Progenitor cell of endocrine pancreas (in vitro differentiated cells): ENCODE measurements at regions not wholly inside any gene's neighbourhood (a gene's known extent, or its start where the extent isn't known, plus 50 kb on each side); places are given as distances from the start of the nearest gene placed in this dataset.
"Not testable (repeated sequence)": the region's sequence is repeated elsewhere in the genome, so short reads cannot be mapped to it uniquely, and the experiment has no call there.

Experiments used
- DNase-seq: peaks from one replicate; pipeline ENCODE4 v3.0.0; 2021; ENCODE audit warnings: low spot score; ENCODE audit not compliant: unreplicated experiment
- H3K27ac Mint-ChIP-seq: 2 replicates; pipeline ENCODE4 v1.8.0; 2021; ENCODE audit warnings: mild to moderate bottlenecking, moderate library complexity, mixed read lengths
- H3K27me3 Mint-ChIP-seq: 2 replicates; pipeline ENCODE4 v1.8.0; 2021; ENCODE audit warnings: mixed read lengths
- H3K36me3 Mint-ChIP-seq: 2 replicates; pipeline ENCODE4 v1.8.0; 2022; ENCODE audit warnings: mixed read lengths; ENCODE audit not compliant: insufficient read depth
- H3K4me1 Mint-ChIP-seq: 2 replicates; pipeline ENCODE4 v1.8.0; 2021; ENCODE audit warnings: low read depth, mixed read lengths
- H3K4me3 Mint-ChIP-seq: 2 replicates; pipeline ENCODE4 v1.8.0; 2021; ENCODE audit warnings: low read depth, mild to moderate bottlenecking, moderate library complexity, mixed read lengths
- H3K9me3 Mint-ChIP-seq: 2 replicates; pipeline ENCODE4 v1.8.0; 2021; ENCODE audit warnings: low read depth, mixed read lengths
- TF ChIP-seq, protein P1 (sequence below): fragments of 200-600 bp; sonication (generic); IDR thresholded peaks from one replicate; pipeline ENCODE4 v1.5.0; 2021; ENCODE audit warnings: antibody characterized with exemption, mild to moderate bottlenecking; ENCODE audit not compliant: unreplicated experiment

DNA sequence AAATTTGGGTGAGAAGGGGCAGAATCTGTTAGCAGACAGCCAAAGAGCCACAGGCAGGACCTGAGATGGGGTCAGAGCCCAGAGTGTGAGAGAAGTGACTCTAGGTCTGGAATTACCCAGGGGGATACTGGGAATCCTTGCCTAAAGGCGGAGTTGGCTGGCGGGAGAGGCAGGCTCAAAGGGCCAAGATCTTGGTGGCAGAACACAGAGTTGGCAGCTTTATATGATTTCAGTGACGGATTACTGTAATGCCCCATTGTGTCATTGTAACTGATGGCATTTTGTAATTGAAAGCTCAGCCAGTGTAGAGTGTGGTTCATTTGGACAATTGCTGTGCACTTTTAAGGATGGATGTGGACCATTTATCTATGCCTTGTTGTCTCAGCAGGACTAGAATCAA is 77.3 kb downstream of the SMIM20 start:
- TF ChIP-seq, protein P1, sequence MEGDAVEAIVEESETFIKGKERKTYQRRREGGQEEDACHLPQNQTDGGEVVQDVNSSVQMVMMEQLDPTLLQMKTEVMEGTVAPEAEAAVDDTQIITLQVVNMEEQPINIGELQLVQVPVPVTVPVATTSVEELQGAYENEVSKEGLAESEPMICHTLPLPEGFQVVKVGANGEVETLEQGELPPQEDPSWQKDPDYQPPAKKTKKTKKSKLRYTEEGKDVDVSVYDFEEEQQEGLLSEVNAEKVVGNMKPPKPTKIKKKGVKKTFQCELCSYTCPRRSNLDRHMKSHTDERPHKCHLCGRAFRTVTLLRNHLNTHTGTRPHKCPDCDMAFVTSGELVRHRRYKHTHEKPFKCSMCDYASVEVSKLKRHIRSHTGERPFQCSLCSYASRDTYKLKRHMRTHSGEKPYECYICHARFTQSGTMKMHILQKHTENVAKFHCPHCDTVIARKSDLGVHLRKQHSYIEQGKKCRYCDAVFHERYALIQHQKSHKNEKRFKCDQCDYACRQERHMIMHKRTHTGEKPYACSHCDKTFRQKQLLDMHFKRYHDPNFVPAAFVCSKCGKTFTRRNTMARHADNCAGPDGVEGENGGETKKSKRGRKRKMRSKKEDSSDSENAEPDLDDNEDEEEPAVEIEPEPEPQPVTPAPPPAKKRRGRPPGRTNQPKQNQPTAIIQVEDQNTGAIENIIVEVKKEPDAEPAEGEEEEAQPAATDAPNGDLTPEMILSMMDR: no peak
- H3K27ac Mint-ChIP-seq: no peak overlapping the region
- H3K27me3 Mint-ChIP-seq: peaks cover 12% of the 10 kb centered on the region
- no peaks in the 10 kb centered on the region for H3K9me3 Mint-ChIP-seq
- no peak for DNase-seq
- peaks cover 8% of the 10 kb centered on the region for H3K4me1 Mint-ChIP-seq
- no peaks in the 10 kb centered on the region for H3K36me3 Mint-ChIP-seq
- H3K4me3 Mint-ChIP-seq: no peak overlapping the region

DNA sequence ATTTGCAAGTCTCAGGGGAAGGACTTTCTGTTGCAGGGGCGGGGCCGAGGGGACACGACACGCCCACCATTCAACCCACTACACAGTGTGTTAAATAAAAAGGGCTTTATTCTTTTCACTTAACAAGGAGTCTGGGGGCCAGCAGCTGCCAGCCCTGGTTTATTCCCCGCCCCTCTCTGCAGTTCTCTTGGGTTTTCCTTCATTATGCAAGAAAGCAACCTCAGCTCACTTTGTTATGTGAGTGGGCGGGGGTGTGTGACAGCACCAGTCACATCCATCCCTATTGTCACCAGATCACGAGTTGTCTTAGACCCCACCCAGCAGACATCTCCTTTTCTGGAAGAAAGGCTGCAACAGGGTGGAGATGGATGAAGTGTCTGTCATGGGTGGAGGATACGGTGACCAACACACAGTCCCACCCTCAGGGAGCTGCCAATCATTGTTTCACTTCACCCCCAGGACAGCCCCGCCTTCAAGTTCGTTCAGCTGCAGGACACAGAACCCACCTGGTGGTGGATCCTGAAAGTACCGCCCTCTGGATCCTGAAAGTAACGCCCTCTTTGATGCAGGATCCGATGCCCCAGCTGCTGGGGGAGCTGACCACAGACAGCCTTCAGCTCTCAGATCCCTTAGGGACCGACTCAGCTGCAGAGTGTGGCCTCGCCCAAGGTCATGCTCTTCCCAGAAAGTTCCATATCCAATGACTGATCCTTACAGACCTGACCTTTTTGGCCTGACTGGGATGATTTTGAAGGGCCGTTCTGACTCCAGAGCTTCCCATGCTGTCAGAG is 79.6 kb downstream of the SMIM20 start:
- Mint-ChIP-seq H3K4me3 (no peak overlapping the region), H3K9me3 (no peaks in the 10 kb centered on the region), H3K27me3 (no peaks in the 10 kb centered on the region), H3K36me3 (no peaks in the 10 kb centered on the region), H3K27ac (no peak overlapping the region), H3K4me1 (peaks cover 6% of the 10 kb centered on the region)
- DNase-seq: no peak
- TF ChIP-seq, protein P1: peak; percentile 50

DNA sequence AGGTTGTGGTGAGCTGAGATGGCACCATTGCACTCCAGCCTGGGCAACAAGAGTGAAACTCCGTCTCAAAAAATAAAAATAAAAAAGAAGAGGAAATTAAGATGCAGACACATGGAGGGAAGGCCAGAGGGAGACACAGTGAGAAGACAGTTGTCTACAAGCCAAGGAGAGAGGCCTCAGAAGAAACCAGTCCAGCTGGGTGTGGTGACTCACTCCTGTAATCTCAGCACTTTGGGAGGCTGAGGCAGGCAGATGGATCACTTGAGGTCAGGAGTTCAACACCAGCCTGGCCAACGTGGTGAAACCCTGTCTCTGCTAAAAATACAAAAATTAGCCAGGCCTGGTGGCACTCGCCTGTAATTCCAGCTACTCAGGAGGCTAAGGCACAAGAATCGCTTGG is 80.6 kb downstream of the SMIM20 start:
- not testable (repeated sequence) for DNase-seq, H3K27me3 Mint-ChIP-seq, H3K27ac Mint-ChIP-seq, H3K4me1 Mint-ChIP-seq, H3K36me3 Mint-ChIP-seq, H3K4me3 Mint-ChIP-seq, H3K9me3 Mint-ChIP-seq

DNA sequence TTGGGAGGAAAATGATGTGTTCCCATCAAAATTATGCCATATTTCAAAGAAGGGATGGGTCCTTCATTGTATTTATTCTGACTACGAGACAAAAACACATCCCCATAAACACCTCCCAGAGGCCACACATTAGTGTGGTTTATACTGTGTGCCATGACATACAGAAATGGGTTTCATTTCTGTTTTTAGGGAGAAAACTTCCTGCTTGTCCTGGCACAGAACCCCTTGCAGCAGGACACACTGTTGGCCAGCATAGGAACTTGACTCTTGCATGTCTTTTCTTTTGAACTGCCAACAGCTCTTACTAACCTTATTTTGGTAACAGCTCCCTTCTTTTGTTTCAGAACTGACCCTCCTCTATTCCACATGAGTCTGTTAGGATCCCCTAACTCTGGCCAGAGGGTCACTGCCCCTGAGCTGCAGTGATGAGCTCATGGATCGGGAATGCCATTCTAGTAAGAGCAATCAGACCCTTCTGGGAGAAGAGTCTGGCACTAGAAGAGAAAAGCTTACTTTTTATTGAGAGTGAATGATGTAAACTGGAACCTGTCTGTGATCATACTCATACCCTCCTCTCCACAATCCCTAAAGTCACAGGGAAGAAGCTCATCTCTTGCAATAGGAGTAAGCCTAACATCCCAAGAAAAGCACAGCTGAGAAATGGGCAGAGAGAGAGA is 86.4 kb downstream of the SMIM20 start:
- no peaks in the 10 kb centered on the region for H3K36me3 Mint-ChIP-seq
- no peaks in the 10 kb centered on the region for H3K27me3 Mint-ChIP-seq
- H3K27ac Mint-ChIP-seq: no peak overlapping the region
- no peak for DNase-seq
- TF ChIP-seq, protein P1: no peak
- no peaks in the 10 kb centered on the region for H3K9me3 Mint-ChIP-seq
- H3K4me3 Mint-ChIP-seq: no peak overlapping the region
- H3K4me1 Mint-ChIP-seq: no peaks in the 10 kb centered on the region

DNA sequence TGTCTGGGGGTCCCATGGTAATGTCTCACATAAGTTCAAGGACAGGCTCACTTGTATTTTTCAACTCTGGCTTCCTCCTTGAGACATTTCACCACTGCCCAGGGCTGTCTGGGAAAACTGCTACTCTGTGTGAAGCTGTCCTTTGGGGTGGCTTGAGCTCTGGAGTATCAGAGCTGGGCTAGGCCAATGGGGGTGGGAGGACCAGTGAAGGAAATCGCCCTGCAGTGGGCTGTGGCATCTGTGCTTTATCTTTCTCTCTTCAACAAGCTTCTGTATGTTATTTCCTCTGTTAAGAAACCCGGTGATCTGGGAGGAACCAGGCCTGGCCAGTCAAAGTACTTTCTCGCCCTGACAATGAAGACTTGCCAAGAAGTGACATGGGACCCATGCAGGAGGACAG is 87.4 kb downstream of the SMIM20 start:
- Mint-ChIP-seq H3K27ac (no peak overlapping the region), H3K4me3 (no peak overlapping the region), H3K9me3 (no peaks in the 10 kb centered on the region), H3K27me3 (no peaks in the 10 kb centered on the region), H3K4me1 (no peaks in the 10 kb centered on the region), H3K36me3 (no peaks in the 10 kb centered on the region)
- DNase-seq: no peak
- TF ChIP-seq, protein P1: no peak

DNA sequence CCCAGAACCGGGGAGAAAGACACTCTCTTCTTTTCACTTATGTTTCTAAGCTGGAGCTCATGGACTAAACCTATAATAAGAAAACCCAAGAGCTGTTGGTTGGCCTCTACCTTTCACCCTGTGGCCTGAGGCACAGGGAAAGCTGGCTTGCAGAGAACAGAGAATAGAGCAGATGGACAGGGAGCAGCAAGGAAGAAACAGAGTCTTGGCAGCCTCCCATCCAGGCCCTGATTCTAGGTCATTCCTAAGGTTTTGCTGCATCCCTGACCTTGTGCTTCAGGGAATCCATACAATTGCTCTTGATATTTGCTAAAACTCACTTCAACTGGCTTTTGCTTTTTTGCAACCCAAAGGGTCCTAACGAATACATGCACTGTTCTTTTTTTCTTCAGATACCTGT is 87.8 kb downstream of the SMIM20 start:
- H3K4me1 Mint-ChIP-seq: no peaks in the 10 kb centered on the region
- DNase-seq: no peak
- no peaks in the 10 kb centered on the region for H3K36me3 Mint-ChIP-seq
- TF ChIP-seq, protein P1: no peak
- no peak overlapping the region for H3K4me3 Mint-ChIP-seq
- no peak overlapping the region for H3K27ac Mint-ChIP-seq
- H3K9me3 Mint-ChIP-seq: no peaks in the 10 kb centered on the region
- H3K27me3 Mint-ChIP-seq: no peaks in the 10 kb centered on the region
